CD4-positive, alpha-beta T cell treated with Interleukin-10 for 1 hour (primary cell): ENCODE measurements at regions not wholly inside any gene's neighbourhood (a gene's known extent, or its start where the extent isn't known, plus 50 kb on each side); places are given as distances from the start of the nearest gene placed in this dataset.
A peak's percentile ranks its signal among the peaks of the same experiment; 100 is the strongest.
"Not testable (repeated sequence)": the region's sequence is repeated elsewhere in the genome, so short reads cannot be mapped to it uniquely, and the experiment has no call there.

Experiments
- DNase-seq: peaks from one replicate; pipeline ENCODE4 v3.0.0-alpha.2; 2020

- not testable (repeated sequence) for DNase-seq
Observed at GRCh38 chr4:8965896-8966295, 94.3 kb upstream of the HMX1 start.

GRCh38 chr4:8964201-8964788, 92.7 kb upstream of the HMX1 start:
- not testable (repeated sequence) for DNase-seq

GRCh38 chr4:8963533-8963932, 91.9 kb upstream of the HMX1 start:
- DNase-seq: not testable (repeated sequence)

GRCh38 chr4:8961343-8961742, 89.7 kb upstream of the HMX1 start:
- peak; percentile 17 for DNase-seq

GRCh38 chr4:8959471-8959870, 87.8 kb upstream of the HMX1 start:
- DNase-seq: not testable (repeated sequence)

- not testable (repeated sequence) for DNase-seq
Observed at GRCh38 chr4:8954001-8954400, 82.4 kb upstream of the HMX1 start.

- DNase-seq: not testable (repeated sequence)
Observed at GRCh38 chr4:8952791-8953190, 81.2 kb upstream of the HMX1 start.

- not testable (repeated sequence) for DNase-seq
Observed at GRCh38 chr4:8952109-8952508, 80.5 kb upstream of the HMX1 start.

GRCh38 chr4:8945506-8945905, 73.9 kb upstream of the HMX1 start:
- not testable (repeated sequence) for DNase-seq

GRCh38 chr4:8943367-8943766, 71.7 kb upstream of the HMX1 start:
- not testable (repeated sequence) for DNase-seq

GRCh38 chr4:8942088-8942487, 70.4 kb upstream of the HMX1 start:
- not testable (repeated sequence) for DNase-seq

GRCh38 chr4:8941492-8941805, 69.8 kb upstream of the HMX1 start:
- not testable (repeated sequence) for DNase-seq

GRCh38 chr4:8940792-8941491, 69.3 kb upstream of the HMX1 start:
- DNase-seq: no peak

- DNase-seq: no peak
Observed at GRCh38 chr4:8939840-8940742, 68.5 kb upstream of the HMX1 start.

GRCh38 chr4:8939160-8939839, 67.7 kb upstream of the HMX1 start:
- DNase-seq: no peak

- no peak for DNase-seq
Observed at GRCh38 chr4:8938623-8939022, 67.0 kb upstream of the HMX1 start.

GRCh38 chr4:8938137-8938536, 66.5 kb upstream of the HMX1 start:
- no peak for DNase-seq

- no peak for DNase-seq
Observed at GRCh38 chr4:8932884-8933283, 61.2 kb upstream of the HMX1 start.

GRCh38 chr4:8928074-8928473, 56.4 kb upstream of the HMX1 start:
- DNase-seq: no peak

GRCh38 chr4:8922481-8922880, 50.8 kb upstream of the HMX1 start:
- DNase-seq: no peak

- no peak for DNase-seq
Observed at GRCh38 chr4:8921465-8921864, 49.8 kb upstream of the HMX1 start.
